ENCODE measurements at regions not wholly inside any gene's neighbourhood (a gene's known extent, or its start where the extent isn't known, plus 50 kb on each side); places are given as distances from the start of the nearest gene placed in this dataset.

DNA sequence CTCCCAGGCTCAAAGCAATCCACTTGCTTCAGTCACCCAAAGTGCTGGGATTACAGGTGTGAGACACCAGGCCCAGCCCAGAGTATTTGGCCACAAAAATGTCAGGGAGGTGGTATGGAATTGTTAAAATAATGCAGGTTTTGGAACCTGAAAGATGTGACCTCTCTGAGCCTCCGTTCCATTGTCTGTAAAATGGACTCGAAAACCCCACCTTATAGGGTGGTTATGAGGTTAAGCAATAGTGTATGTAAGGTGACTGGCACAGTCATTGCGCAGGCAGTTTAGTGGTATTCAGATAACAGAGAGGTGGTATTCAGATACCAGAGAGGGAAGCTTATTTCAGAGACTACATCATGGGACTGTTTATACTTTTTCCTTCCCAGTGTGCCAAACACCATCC lies 52.5 kb upstream of the PRSS23 start:
- peaks cover 4% of the 10 kb centered on the region for H3K27me3 Mint-ChIP-seq (ENCODE audit: insufficient read depth, low read depth)
- no peak overlapping the region for H3K27ac Mint-ChIP-seq
- Histone ChIP-seq H2AFZ (replicated peaks) (no peak overlapping the region), H3K27ac (no peak overlapping the region), H3K36me3 (no peaks in the 10 kb centered on the region), H3F3A (ENCODE audit: low read depth) (no peaks in the 10 kb centered on the region), H3K27me3 (no peaks in the 10 kb centered on the region), H4K20me1 (ENCODE audit: low read depth) (no peaks in the 10 kb centered on the region), H3K4me1 (peaks cover 4% of the 10 kb centered on the region), H3K79me2 (ENCODE audit: low read depth) (no peaks in the 10 kb centered on the region), H3K9ac (no peak overlapping the region), H3K4me2 (no peak overlapping the region), H3K9me3 (ENCODE audit: low read depth) (no peaks in the 10 kb centered on the region), H3K4me3 (no peak overlapping the region)
- H3K36me3 Mint-ChIP-seq = no peaks in the 10 kb centered on the region
- DNase-seq (ENCODE audit: low spot score) = no peak
- no peak overlapping the region for H3K4me3 Mint-ChIP-seq
- H3K4me1 Mint-ChIP-seq = peaks cover 19% of the 10 kb centered on the region
- H3K9me3 Mint-ChIP-seq = no peaks in the 10 kb centered on the region
- TF ChIP-seq EZH2 (IDR thresholded peaks at IDR 0.05) (no peak), EZH2phosphoT487 (IDR thresholded peaks at IDR 0.05) (no peak)
- TF ChIP-seq, protein P1, sequence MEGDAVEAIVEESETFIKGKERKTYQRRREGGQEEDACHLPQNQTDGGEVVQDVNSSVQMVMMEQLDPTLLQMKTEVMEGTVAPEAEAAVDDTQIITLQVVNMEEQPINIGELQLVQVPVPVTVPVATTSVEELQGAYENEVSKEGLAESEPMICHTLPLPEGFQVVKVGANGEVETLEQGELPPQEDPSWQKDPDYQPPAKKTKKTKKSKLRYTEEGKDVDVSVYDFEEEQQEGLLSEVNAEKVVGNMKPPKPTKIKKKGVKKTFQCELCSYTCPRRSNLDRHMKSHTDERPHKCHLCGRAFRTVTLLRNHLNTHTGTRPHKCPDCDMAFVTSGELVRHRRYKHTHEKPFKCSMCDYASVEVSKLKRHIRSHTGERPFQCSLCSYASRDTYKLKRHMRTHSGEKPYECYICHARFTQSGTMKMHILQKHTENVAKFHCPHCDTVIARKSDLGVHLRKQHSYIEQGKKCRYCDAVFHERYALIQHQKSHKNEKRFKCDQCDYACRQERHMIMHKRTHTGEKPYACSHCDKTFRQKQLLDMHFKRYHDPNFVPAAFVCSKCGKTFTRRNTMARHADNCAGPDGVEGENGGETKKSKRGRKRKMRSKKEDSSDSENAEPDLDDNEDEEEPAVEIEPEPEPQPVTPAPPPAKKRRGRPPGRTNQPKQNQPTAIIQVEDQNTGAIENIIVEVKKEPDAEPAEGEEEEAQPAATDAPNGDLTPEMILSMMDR (IDR thresholded peaks at IDR 0.05) = no peak

DNA sequence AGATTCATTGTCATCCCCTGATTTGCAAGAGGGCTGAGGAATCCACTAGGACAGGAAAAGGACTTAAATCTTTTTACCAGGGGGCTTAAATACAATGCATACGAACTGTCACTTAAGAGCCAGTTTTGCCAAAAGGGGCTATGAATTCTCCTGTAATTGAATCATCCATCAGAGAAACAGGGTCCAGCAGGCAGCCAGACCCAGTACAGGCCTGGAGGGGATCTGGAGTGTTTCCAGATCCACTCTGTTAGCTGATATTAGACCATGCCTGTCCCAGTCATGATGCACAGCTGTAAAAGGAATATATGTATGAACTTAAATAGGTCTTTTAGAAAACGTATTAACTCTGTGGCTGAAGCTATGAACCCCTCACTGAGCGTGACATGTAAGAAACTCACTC lies 53.8 kb upstream of the PRSS23 start:
- H3K79me2 ChIP-seq (ENCODE audit: low read depth) = no peaks in the 10 kb centered on the region
- H3K4me3 ChIP-seq = no peak overlapping the region
- H3K27me3 Mint-ChIP-seq (ENCODE audit: insufficient read depth, low read depth) = peaks cover 4% of the 10 kb centered on the region
- no peaks in the 10 kb centered on the region for H3K36me3 ChIP-seq
- H3K27ac Mint-ChIP-seq = peak overlapping the region; percentile 63
- no peak overlapping the region for H2AFZ ChIP-seq (replicated peaks)
- no peaks in the 10 kb centered on the region for H3K9me3 ChIP-seq (ENCODE audit: low read depth)
- H3K4me1 ChIP-seq = peaks cover 4% of the 10 kb centered on the region
- no peaks in the 10 kb centered on the region for H3K36me3 Mint-ChIP-seq
- TF ChIP-seq EZH2 (IDR thresholded peaks at IDR 0.05) (no peak), EZH2phosphoT487 (IDR thresholded peaks at IDR 0.05) (no peak)
- TF ChIP-seq, protein P1 (IDR thresholded peaks at IDR 0.05) = no peak
- H3K4me2 ChIP-seq = no peak overlapping the region
- no peak overlapping the region for H3K27ac ChIP-seq
- H3K4me3 Mint-ChIP-seq = no peak overlapping the region
- DNase-seq (ENCODE audit: low spot score) = no peak
- no peaks in the 10 kb centered on the region for H4K20me1 ChIP-seq (ENCODE audit: low read depth)
- no peaks in the 10 kb centered on the region for H3F3A ChIP-seq (ENCODE audit: low read depth)
- no peaks in the 10 kb centered on the region for H3K27me3 ChIP-seq
- H3K9me3 Mint-ChIP-seq = no peaks in the 10 kb centered on the region
- peaks cover 31% of the 10 kb centered on the region for H3K4me1 Mint-ChIP-seq
- no peak overlapping the region for H3K9ac ChIP-seq

DNA sequence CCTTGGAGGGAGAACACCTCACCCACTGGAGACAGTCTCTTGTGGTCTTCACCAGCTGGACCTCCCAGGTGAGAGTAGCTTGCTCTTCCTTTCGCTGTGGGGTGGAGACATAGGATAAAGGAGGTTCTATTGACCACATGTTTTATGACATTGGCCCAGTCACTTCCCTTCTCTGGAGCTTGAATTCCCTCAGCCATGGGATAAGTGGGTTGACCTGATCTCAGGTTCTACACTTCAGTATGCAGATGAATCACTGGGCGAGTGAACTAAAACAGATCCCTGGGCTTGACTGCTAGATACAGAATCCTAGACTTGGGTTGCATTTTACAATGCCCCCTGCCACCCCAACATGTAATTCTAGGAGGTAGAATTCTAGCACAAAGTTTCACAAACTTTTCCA lies 54.8 kb upstream of the PRSS23 start:
- Histone ChIP-seq H3K9ac (no peak overlapping the region), H3K79me2 (ENCODE audit: low read depth) (no peaks in the 10 kb centered on the region), H3K9me3 (ENCODE audit: low read depth) (no peaks in the 10 kb centered on the region), H3F3A (ENCODE audit: low read depth) (no peaks in the 10 kb centered on the region), H3K27me3 (no peaks in the 10 kb centered on the region), H3K4me3 (no peak overlapping the region), H3K4me1 (peaks cover 8% of the 10 kb centered on the region), H3K27ac (no peak overlapping the region), H3K36me3 (no peaks in the 10 kb centered on the region), H4K20me1 (ENCODE audit: low read depth) (no peaks in the 10 kb centered on the region), H3K4me2 (no peak overlapping the region), H2AFZ (replicated peaks) (no peak overlapping the region)
- Mint-ChIP-seq H3K4me1 (peaks cover 41% of the 10 kb centered on the region), H3K36me3 (no peaks in the 10 kb centered on the region), H3K27ac (no peak overlapping the region), H3K4me3 (no peak overlapping the region), H3K9me3 (no peaks in the 10 kb centered on the region), H3K27me3 (ENCODE audit: insufficient read depth, low read depth) (peaks cover 4% of the 10 kb centered on the region)
- TF ChIP-seq EZH2 (IDR thresholded peaks at IDR 0.05) (no peak), EZH2phosphoT487 (IDR thresholded peaks at IDR 0.05) (no peak)
- TF ChIP-seq, protein P1 (IDR thresholded peaks at IDR 0.05) = no peak
- DNase-seq (ENCODE audit: low spot score) = no peak
